Right forelimb (tissue), 1 donor: ENCODE measurements at regions not wholly inside any gene's neighbourhood (a gene's known extent, or its start where the extent isn't known, plus 50 kb on each side); places are given as distances from the start of the nearest gene placed in this dataset.

ENCODE experiments used
- DNase-seq: peaks from one replicate; pipeline ENCODE4 v3.0.0-alpha.2; 2018

GRCh38 chr1:29380532-29380931 is 144.2 kb downstream of the PTPRU start:
- no peak for DNase-seq

- no peak for DNase-seq
These were observed 143.2 kb downstream of the PTPRU start for GRCh38 chr1:29379443-29380073.
